ENCODE measurements at regions not wholly inside any gene's neighbourhood (a gene's known extent, or its start where the extent isn't known, plus 50 kb on each side); places are given as distances from the start of the nearest gene placed in this dataset.
"Not testable (repeated sequence)": the region's sequence is repeated elsewhere in the genome, so short reads cannot be mapped to it uniquely, and the experiment has no call there.

- DNase-seq = peak in 1 of 5 donors; percentile 84
These were observed 144.5 kb upstream of the SLC38A2 start for GRCh38 chr12:46516933-46517578.

- DNase-seq = no peak
These were observed 143.8 kb upstream of the SLC38A2 start for GRCh38 chr12:46516238-46516932.

- DNase-seq = no peak
These were observed 143.3 kb upstream of the SLC38A2 start for GRCh38 chr12:46515829-46516228.

DNA sequence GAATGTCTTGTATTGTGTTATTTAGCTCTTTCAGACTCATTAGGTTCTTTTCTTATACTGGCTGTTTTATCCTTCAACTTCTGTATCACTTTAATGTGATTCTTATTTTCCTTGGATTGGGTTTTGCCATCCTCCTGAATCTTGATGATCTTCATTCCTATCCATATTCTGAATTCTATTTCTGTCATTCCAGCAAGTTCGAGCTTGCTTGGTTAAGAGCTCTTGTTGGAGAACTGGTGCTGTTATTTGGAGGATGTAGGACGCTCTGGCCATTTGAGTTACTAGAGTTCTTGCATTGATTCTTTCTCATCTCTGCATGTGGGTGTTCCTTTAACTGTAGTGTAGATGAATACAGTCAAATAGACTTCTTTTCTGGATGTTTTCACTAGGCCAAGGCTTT, 142.3 kb upstream of the SLC38A2 start:
- DNase-seq = no peak

DNA sequence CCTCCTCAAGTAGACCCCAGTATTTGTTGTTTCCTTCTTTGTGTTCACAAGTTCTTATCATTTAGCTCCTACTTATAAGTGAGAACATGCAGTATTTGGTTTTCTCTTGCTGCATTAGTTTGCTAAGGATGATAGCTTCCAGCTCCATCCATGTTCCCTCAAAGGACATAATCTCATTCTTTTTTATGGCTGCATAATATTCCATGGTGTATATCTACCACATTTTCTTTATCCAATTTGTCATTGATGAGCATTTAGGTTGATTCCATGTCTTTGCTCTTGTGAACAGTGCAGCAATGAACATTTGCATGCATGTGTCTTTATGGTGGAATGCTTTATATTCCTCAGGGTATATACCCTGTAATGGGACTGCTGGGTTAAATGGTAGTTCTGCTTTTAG, 137.7 kb upstream of the SLC38A2 start:
- not testable (repeated sequence) for DNase-seq

GRCh38 chr12:46509135-46509534, 136.6 kb upstream of the SLC38A2 start:
- DNase-seq = no peak

DNA sequence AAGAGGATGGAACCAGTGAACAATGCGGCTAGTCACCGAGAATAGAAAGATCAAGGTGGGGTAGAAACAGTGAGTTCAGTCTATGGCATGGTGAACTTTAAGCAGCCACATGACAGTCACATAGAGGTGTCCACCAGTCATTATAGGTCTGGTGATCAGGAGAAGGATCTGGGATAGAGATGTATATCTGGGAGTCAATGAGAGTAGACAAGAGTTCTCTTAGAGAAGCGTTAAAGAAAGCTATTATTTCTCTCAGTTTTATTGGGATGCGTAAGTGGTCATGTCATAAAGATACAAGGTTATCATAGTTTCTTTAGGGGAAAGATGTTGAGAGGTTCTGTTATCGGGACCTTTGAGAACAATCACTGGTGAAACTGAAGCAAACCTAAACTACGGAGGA, 136.1 kb upstream of the SLC38A2 start:
- no peak for DNase-seq

GRCh38 chr12:46507766-46508165, 135.2 kb upstream of the SLC38A2 start:
- DNase-seq = no peak

DNA sequence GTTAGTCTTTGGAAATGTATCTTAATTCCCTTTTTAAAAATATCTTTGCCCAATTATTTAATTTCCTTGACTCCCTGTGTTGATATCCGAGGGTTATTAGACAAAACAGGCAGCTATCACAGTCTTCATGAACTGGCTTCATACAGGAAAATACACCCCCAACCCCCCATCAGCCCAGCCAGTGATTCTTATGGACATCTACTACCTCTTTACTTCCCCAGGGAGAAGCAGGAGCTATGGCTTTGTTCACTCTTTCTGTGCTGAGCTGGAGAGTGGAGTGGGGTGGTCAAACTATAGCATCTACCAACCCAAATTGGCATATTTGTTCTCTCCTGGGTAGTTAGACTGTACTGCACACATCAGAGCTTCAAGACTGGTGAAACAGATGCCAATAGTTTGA, 134.4 kb upstream of the SLC38A2 start:
- no peak for DNase-seq

DNA sequence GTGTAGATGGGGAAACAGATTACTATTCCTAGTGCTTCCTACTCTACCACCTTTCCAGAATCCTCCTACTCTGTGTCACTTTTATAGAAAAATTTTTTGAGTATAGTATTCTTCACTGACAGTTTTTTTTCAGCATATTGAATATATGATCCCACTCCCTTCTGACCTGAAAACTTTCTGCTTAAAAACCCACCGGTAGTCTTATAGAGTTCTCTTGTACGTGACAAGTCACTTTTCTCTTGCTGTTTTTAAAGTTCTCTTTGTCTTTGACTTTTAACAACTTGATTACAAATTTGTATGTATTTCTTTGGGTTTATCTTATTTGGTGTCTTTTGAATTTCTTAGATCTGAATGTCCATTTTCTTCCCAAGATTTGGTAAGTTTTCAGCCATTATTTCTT, 133.6 kb upstream of the SLC38A2 start:
- no peak for DNase-seq

- no peak for DNase-seq
These were observed 131.9 kb upstream of the SLC38A2 start for GRCh38 chr12:46504494-46504893.

- no peak for DNase-seq
These were observed 131.1 kb upstream of the SLC38A2 start for GRCh38 chr12:46503637-46504175.

DNA sequence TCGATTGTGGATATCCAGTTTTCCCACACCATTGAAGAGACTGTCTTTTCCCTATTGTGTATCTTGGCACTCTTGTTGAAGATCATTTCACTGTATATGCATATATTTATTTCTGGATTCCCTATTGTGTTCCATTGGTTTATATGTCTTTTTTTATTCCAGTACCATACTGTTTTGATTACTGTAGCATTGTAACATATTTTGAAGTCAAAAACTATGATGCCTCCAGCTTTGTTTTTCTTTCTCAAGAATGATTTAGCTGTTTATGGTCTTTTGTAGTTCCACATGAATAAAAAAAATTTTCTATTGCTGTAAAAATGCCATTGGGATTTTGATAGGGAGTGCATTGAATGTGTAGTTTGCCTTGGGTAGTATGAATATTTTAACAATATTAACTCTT, 128.1 kb upstream of the SLC38A2 start:
- no peak for DNase-seq

GRCh38 chr12:46499901-46500300, 127.3 kb upstream of the SLC38A2 start:
- DNase-seq = no peak

DNA sequence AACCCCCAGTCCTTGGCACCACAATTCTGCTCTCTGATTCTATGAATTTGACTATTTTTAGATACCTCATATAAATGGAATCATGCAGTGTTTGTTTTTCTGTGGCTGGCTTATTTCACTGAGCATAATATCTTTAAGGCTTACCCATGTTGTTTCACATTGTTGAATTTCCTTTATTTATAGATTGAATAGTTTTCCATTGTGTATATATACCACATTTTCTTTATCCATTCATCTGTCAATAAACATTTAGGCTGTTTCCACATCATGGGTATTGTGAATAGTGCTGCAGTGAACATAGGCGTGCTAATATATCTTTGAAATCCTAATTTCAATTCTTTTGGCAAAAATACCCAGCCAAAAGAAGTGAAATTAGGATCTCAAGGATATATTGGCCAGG, 126.7 kb upstream of the SLC38A2 start:
- no peak for DNase-seq

- no peak for DNase-seq
These were observed 125.2 kb upstream of the SLC38A2 start for GRCh38 chr12:46497739-46498138.

- DNase-seq = no peak
These were observed 121.9 kb upstream of the SLC38A2 start for GRCh38 chr12:46494424-46494823.

- no peak for DNase-seq
These were observed 121.2 kb upstream of the SLC38A2 start for GRCh38 chr12:46493834-46494181.

DNA sequence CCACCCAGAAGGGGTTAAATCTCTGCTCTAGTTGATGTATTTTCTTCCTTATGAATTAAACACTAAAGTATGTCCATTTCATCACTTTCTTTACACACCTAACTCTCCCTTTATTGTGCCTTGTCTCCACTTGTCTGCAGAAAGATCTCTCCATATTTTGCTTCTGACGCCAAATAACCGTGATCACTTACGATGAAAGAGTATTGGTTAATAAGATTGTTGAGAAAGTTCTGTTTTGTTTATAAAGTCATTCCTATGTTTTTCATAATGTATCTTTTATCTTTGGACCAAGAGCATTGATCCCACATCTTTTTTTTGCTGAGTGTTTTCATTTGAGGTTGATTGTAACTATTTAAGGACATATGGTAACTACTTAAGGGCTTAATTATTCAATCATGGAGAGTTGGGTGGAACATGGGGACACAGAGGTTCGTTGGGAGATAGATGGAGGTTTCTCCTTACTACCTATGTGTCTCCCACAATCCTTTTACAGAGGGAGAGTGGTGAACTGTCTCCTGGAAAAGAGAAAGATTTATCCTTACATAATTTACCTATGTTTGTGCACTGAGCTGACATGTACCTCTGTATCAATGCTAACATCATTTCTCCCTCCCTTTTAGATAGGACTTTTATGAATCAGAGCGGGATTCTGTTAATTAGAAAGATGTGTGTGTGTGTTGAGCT, 120.7 kb upstream of the SLC38A2 start:
- DNase-seq = no peak

GRCh38 chr12:46492471-46493085, 120.0 kb upstream of the SLC38A2 start:
- DNase-seq = no peak

DNA sequence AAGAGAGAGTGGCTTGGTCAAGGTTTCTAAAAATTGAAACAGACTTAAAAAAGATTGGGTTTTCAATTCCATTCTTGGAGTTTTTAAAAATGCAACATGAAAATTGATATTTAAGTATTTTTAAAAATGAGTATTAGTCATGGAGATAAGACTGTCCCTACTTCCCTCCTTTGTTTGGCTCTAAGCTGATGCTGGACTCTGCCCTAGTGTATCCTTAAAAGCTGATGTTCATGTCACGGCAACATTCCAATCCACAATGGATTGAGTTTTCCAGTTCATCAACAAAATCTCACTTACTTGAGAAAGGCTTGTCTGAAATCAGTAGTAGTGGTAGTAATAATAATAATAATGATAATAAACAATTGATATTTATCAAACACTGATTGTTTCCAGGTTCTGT, 119.0 kb upstream of the SLC38A2 start:
- no peak for DNase-seq

DNA sequence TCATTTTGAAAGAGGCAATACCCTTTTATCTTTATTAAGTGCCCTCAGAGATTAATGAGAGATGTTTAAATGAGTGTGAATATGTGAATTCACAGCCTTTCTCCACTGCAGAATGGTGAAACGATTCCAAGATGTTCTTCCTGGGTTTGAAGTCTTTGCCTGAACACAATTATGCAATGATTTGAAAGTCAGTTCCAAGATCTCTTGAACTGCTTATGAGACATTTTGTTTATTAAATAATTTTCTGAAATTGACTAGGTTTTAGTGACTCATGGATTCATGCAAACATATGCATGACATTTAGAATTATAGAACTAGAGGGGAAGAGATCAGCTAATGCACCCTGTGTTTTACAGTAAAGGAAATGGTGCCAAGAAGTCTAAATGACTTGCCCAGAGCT, 118.1 kb upstream of the SLC38A2 start:
- no peak for DNase-seq

- no peak for DNase-seq
These were observed 117.4 kb upstream of the SLC38A2 start for GRCh38 chr12:46489951-46490388.
